Nephron (organoid): ENCODE measurements at regions not wholly inside any gene's neighbourhood (a gene's known extent, or its start where the extent isn't known, plus 50 kb on each side); places are given as distances from the start of the nearest gene placed in this dataset.
"Not testable (repeated sequence)": the region's sequence is repeated elsewhere in the genome, so short reads cannot be mapped to it uniquely, and the experiment has no call there.

ENCODE experiments used
- H3K27ac Mint-ChIP-seq, 3 experiments: 2 replicates each; pipeline ENCODE4 v1.8.0; 2020; ENCODE audit warnings: mixed read lengths in 3 of 3, mild to moderate bottlenecking in 2 of 3, moderate library complexity in 1 of 3
- H3K27me3 Mint-ChIP-seq: 2 replicates; pipeline ENCODE4 v1.8.0; 2021; ENCODE audit warnings: low read depth, mild to moderate bottlenecking, moderate library complexity, mixed read lengths
- H3K36me3 Mint-ChIP-seq: 2 replicates; pipeline ENCODE4 v1.8.0; 2020; ENCODE audit warnings: low read depth, mixed read lengths
- H3K4me1 Mint-ChIP-seq: 2 replicates; pipeline ENCODE4 v1.8.0; 2020; ENCODE audit warnings: mixed read lengths
- H3K4me3 Mint-ChIP-seq, 3 experiments: 2 replicates each; pipeline ENCODE4 v1.8.0; 2020; ENCODE audit warnings: mild to moderate bottlenecking in 3 of 3, mixed read lengths in 3 of 3, moderate library complexity in 2 of 3
- H3K9me3 Mint-ChIP-seq: 2 replicates; pipeline ENCODE4 v1.8.0; 2020; ENCODE audit warnings: mixed read lengths
- CTCF ChIP-seq, 3 experiments: fragments of 200-600 bp; sonication (generic); IDR thresholded peaks; one replicate each; pipeline ENCODE4 v1.5.0; 2021; ENCODE audit warnings: antibody characterized with exemption in 3 of 3; ENCODE audit not compliant: unreplicated experiment in 3 of 3

GRCh38 chr1:173377266-173377665 is 99.9 kb upstream of the PRDX6 start:
- no peak overlapping the region for H3K4me3 Mint-ChIP-seq
- no peaks in the 10 kb centered on the region for H3K27me3 Mint-ChIP-seq
- peaks cover 34% of the 10 kb centered on the region for H3K9me3 Mint-ChIP-seq
- no peak for TF ChIP-seq CTCF (IDR thresholded peaks at IDR 0.05; ENCODE audit: unreplicated experiment in 3 of 3)
- no peak overlapping the region for H3K27ac Mint-ChIP-seq
- no peaks in the 10 kb centered on the region for H3K4me1 Mint-ChIP-seq
- H3K36me3 Mint-ChIP-seq, result no peaks in the 10 kb centered on the region

- H3K9me3 Mint-ChIP-seq, result peaks cover 4% of the 10 kb centered on the region
- no peak overlapping the region for H3K27ac Mint-ChIP-seq
- H3K4me1 Mint-ChIP-seq, result no peaks in the 10 kb centered on the region
- no peaks in the 10 kb centered on the region for H3K27me3 Mint-ChIP-seq
- H3K4me3 Mint-ChIP-seq, result no peak overlapping the region
- no peak for TF ChIP-seq CTCF (IDR thresholded peaks at IDR 0.05; ENCODE audit: unreplicated experiment in 3 of 3)
- H3K36me3 Mint-ChIP-seq, result no peaks in the 10 kb centered on the region
These were observed 93.8 kb upstream of the PRDX6 start for GRCh38 chr1:173383351-173383750.

- no peak for TF ChIP-seq CTCF (IDR thresholded peaks at IDR 0.05; ENCODE audit: unreplicated experiment in 3 of 3)
- H3K27me3 Mint-ChIP-seq, result no peaks in the 10 kb centered on the region
- H3K27ac Mint-ChIP-seq, result no peak overlapping the region
- H3K4me3 Mint-ChIP-seq, result no peak overlapping the region
- H3K4me1 Mint-ChIP-seq, result no peaks in the 10 kb centered on the region
- H3K9me3 Mint-ChIP-seq, result no peaks in the 10 kb centered on the region
- no peaks in the 10 kb centered on the region for H3K36me3 Mint-ChIP-seq
These were observed 88.8 kb upstream of the PRDX6 start for GRCh38 chr1:173388352-173388751.

- no peak overlapping the region for H3K27ac Mint-ChIP-seq
- no peaks in the 10 kb centered on the region for H3K36me3 Mint-ChIP-seq
- no peaks in the 10 kb centered on the region for H3K9me3 Mint-ChIP-seq
- TF ChIP-seq CTCF (IDR thresholded peaks at IDR 0.05; ENCODE audit: unreplicated experiment in 3 of 3), result no peak
- no peaks in the 10 kb centered on the region for H3K4me1 Mint-ChIP-seq
- H3K27me3 Mint-ChIP-seq, result no peaks in the 10 kb centered on the region
- H3K4me3 Mint-ChIP-seq, result no peak overlapping the region
These were observed 84.1 kb upstream of the PRDX6 start for GRCh38 chr1:173392895-173393658.

- H3K4me3 Mint-ChIP-seq, result no peak overlapping the region
These were observed 83.5 kb upstream of the PRDX6 start for GRCh38 chr1:173393659-173394000.

GRCh38 chr1:173394813-173395212 is 82.3 kb upstream of the PRDX6 start:
- H3K27me3 Mint-ChIP-seq, H3K4me3 Mint-ChIP-seq, H3K9me3 Mint-ChIP-seq, H3K36me3 Mint-ChIP-seq, H3K4me1 Mint-ChIP-seq, H3K27ac Mint-ChIP-seq: not testable (repeated sequence)

More at GRCh38 chr1:173393659-173394000, 83.5 kb upstream of the PRDX6 start:
- H3K27ac Mint-ChIP-seq, result no peak overlapping the region
- H3K36me3 Mint-ChIP-seq, result no peaks in the 10 kb centered on the region
- TF ChIP-seq CTCF (IDR thresholded peaks at IDR 0.05; ENCODE audit: unreplicated experiment in 3 of 3), result no peak
- no peaks in the 10 kb centered on the region for H3K4me1 Mint-ChIP-seq
- H3K9me3 Mint-ChIP-seq, result no peaks in the 10 kb centered on the region
- no peaks in the 10 kb centered on the region for H3K27me3 Mint-ChIP-seq
